HepG2 (cell line): ENCODE measurements at regions not wholly inside any gene's neighbourhood (a gene's known extent, or its start where the extent isn't known, plus 50 kb on each side); places are given as distances from the start of the nearest gene placed in this dataset.

Experiments used
- ATAC-seq: fragments of 200-7000 bp; cut with Tn5 transposase; 3 replicates; pipeline ENCODE4 v1.9.1; 2020; ENCODE audit warnings: mild to moderate bottlenecking, moderate library complexity
- BruUV-seq: library from RNA; stranded (reverse); fragments of 400-500 nt; replicated peaks from 2 replicates; lab custom pipeline; 2021; lab: Mats Ljungman, UMichigan
- CTCF ChIA-PET: fragments of 300-600 bp; formaldehyde crosslinking; extraction: SDS; loops from one replicate; lab custom pipeline; 2021; ENCODE audit warnings: low total read pairs, inconsistent platforms, low intra/inter-chr PET ratio; lab: Yijun Ruan, JAX
- POLR2A ChIA-PET: fragments of 350-600 bp; sonication (Branson Sonifier 250); formaldehyde crosslinking; loops from one replicate; lab custom pipeline; 2020; ENCODE audit warnings: antibody characterized with exemption, inconsistent platforms; lab: Yijun Ruan, JAX
- DNase-seq: peaks from one replicate; pipeline ENCODE4 v3.0.0-alpha.2; 2015; ENCODE audit warnings: low spot score
- FAIRE-seq: peaks from 3 replicates; lab custom pipeline; 2011; peaks lifted over from hg19 to GRCh38; lab: Jason Lieb, UNC
- H2AFZ ChIP-seq: one replicate; pipeline ENCODE4 v1.6.1; 2011; ENCODE audit warnings: low read length, inconsistent platforms
- H3K27ac ChIP-seq: fragments of 300-600 bp; 3 replicates; pipeline ENCODE4 v1.8.0; 2011; ENCODE audit warnings: mixed run types, mild to moderate bottlenecking, mixed read lengths, low read length, inconsistent platforms; ENCODE audit not compliant: insufficient read depth; ENCODE audit errors: extremely low read length
- H3K27me3 ChIP-seq, 2 experiments: fragments of 200-600 bp in 1 of 2; 2 replicates in 1 of 2; 3 replicates in 1 of 2; pipeline versions ENCODE4 v1.6.0 to v1.8.0; 2011; ENCODE audit warnings: low read length in 2 of 2, mild to moderate bottlenecking in 2 of 2, moderate library complexity in 2 of 2, inconsistent platforms in 1 of 2; ENCODE audit not compliant: insufficient read depth in 2 of 2, control insufficient read depth in 1 of 2
- H3K36me3 ChIP-seq, 2 experiments: fragments of 200-600 bp in 1 of 2; replicated peaks in 1 of 2; 2 replicates in 1 of 2; 3 replicates in 1 of 2; pipeline versions ENCODE4 v1.5.1 to v1.8.0; 2011; ENCODE audit warnings: low read length in 2 of 2, inconsistent platforms in 1 of 2; ENCODE audit not compliant: insufficient read depth in 2 of 2, control insufficient read depth in 1 of 2
- H3K4me1 ChIP-seq: 2 replicates; pipeline ENCODE4 v1.5.1; 2012; ENCODE audit warnings: low read length, inconsistent platforms; ENCODE audit not compliant: insufficient read depth
- H3K4me2 ChIP-seq: 2 replicates; pipeline ENCODE4 v1.6.0; 2011; ENCODE audit warnings: low read depth, low read length, inconsistent platforms
- H3K4me3 ChIP-seq, 3 experiments: fragments of 200-600 bp in 1 of 3; sonication (generic), shearing (Covaris generic) in 1 of 3; replicated peaks in 1 of 3; 2 replicates each; pipeline ENCODE4 v1.5.1; 2011 to 2016; ENCODE audit warnings: low read length in 3 of 3, inconsistent platforms in 2 of 3, low read depth in 2 of 3, mild to moderate bottlenecking in 2 of 3, control low read depth in 1 of 3, mixed read lengths in 1 of 3; ENCODE audit not compliant: insufficient read depth in 1 of 3
- H3K79me2 ChIP-seq: one replicate; pipeline ENCODE4 v1.6.1; 2011; ENCODE audit warnings: low read length, inconsistent platforms; ENCODE audit not compliant: insufficient read depth
- H3K9ac ChIP-seq: 2 replicates; pipeline ENCODE4 v1.6.0; 2011; ENCODE audit warnings: mild to moderate bottlenecking, low read depth, low read length, inconsistent platforms; ENCODE audit not compliant: insufficient read depth
- H3K9me3 ChIP-seq: 2 replicates; pipeline ENCODE4 v1.5.1; 2012; ENCODE audit warnings: mild to moderate bottlenecking, low read length
- H4K20me1 ChIP-seq: 2 replicates; pipeline ENCODE4 v1.6.0; 2011; ENCODE audit warnings: inconsistent platforms, mild to moderate bottlenecking, low read length, moderate library complexity; ENCODE audit not compliant: insufficient read depth
- GTF2F1 ChIP-seq: fragments of 150-350 bp; IDR thresholded peaks from 2 replicates; pipeline ENCODE4 v1.6.1; 2014; ENCODE audit warnings: low read length
- NFE2L2 ChIP-seq: fragments of 150-350 bp; IDR thresholded peaks from 2 replicates; pipeline ENCODE4 v1.6.1; 2014; ENCODE audit warnings: low read length
- NFRKB ChIP-seq: fragments of 450-650 bp; IDR thresholded peaks from 2 replicates; pipeline ENCODE4 v1.6.1; 2017
- SATB2 ChIP-seq: sonication (generic); formaldehyde crosslinking; IDR thresholded peaks from 2 replicates; pipeline ENCODE4 v1.5.0; 2020; ENCODE audit warnings: missing genetic modification reagents
- SRSF9 ChIP-seq: fragments of 200-400 bp; formaldehyde crosslinking; IDR thresholded peaks from 2 replicates; pipeline ENCODE4 v1.6.1; 2018; ENCODE audit warnings: borderline replicate concordance, mild to moderate bottlenecking, low read depth, low read length; ENCODE audit not compliant: insufficient read depth, poor library complexity, severe bottlenecking
- ZNF124 ChIP-seq: sonication (generic); formaldehyde crosslinking; IDR thresholded peaks from 2 replicates; pipeline ENCODE4 v1.4.0; 2020; ENCODE audit warnings: missing genetic modification reagents
- ZNF33A ChIP-seq: sonication (generic); formaldehyde crosslinking; IDR thresholded peaks from 2 replicates; pipeline ENCODE4 v1.5.1; 2020; ENCODE audit warnings: missing genetic modification reagents, mild to moderate bottlenecking, moderate library complexity, borderline replicate concordance
- ZNF382 ChIP-seq: sonication (generic); formaldehyde crosslinking; IDR thresholded peaks from 2 replicates; pipeline ENCODE4 v1.5.0; 2020; ENCODE audit warnings: missing genetic modification reagents, mild to moderate bottlenecking, borderline replicate concordance
- ZNF776 ChIP-seq: sonication (generic); formaldehyde crosslinking; IDR thresholded peaks from 2 replicates; pipeline ENCODE4 v1.4.0; 2020; ENCODE audit warnings: mild to moderate bottlenecking, missing genetic modification reagents
- WGBS: methylation state at CpG from one replicate; pipeline ENCODE4 v1.1.6; 2017; ENCODE audit warnings: low lambda C conversion rate; 5-methylcytosine and 5-hydroxymethylcytosine counted together
- in situ Hi-C: cut with HindIII; loops from 2 replicates; pipeline ENCODE4 v1.10.0; 2017; ENCODE audit warnings: low pct_unique_long_range_greater_than_20kb; ENCODE audit not compliant: extremely low pct_ligation_motif_present
- intact Hi-C: fragments of 100-400 bp; cut with micrococcal nuclease; formaldehyde crosslinking; loops from one replicate; pipeline ENCODE4 v1.10.0; 2022; ENCODE audit not compliant: unreplicated experiment
- TF ChIP-seq, protein P1 (sequence below): sonication (generic); formaldehyde crosslinking; IDR thresholded peaks from one replicate; pipeline ENCODE4 v1.5.1; 2020; ENCODE audit warnings: mild to moderate bottlenecking, missing genetic modification reagents; ENCODE audit errors: not compliant biosample characterization
- TF ChIP-seq, protein P2 (sequence below): sonication (generic); formaldehyde crosslinking; IDR thresholded peaks from 2 replicates; pipeline ENCODE4 v1.8.1; 2023; ENCODE audit warnings: mild to moderate bottlenecking, inconsistent platforms, moderate library complexity, missing genetic modification reagents, borderline replicate concordance
- TF ChIP-seq, protein P3 (sequence below): IDR thresholded peaks from 2 replicates; pipeline ENCODE4 v1.6.1; 2012; ENCODE audit warnings: low read length, improper control_type of control experiment

DNA sequence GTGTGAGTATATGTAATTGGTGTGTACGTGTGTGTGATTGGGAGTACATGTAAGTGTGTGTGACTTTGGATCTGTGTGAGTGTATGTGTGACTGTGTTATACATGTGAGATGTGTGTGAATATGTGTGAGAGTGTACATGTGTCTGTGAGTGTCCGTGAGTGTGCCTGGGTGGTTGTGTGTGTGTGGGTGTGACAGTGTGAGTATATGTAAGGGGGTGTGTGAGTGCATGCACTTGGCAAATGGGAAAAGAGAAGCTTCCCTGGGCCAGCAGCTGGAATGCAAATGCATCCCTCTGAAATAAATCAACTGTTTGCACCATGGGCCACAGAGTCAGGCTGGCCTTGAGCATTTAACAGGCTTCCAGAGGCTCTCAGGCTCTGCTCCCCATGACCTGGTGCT, 63.6 kb downstream of the MINAR1 start (continued):
- TF ChIP-seq ZNF33A: no peak
- TF ChIP-seq NFE2L2: no peak
- TF ChIP-seq, all 625 proteins: peak for 0

DNA sequence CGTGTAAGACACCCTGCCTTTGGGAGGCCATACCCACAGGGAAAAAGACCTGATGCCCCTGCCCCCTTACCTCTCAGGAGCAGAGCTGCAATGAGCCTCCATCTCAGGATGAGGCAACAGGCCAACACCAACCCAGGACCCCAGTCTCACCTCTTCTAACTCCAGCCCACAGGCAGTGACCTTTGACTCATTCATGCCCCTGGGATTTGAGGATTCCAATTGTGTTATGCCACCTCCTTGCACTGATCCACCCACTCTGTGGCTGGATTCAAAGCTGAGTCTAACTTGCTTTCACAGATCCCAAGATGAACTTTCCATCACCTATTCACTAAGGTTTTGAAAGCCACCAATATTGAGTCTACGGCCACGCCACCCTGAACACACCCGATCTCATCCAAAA, 64.7 kb downstream of the MINAR1 start:
- H4K20me1 ChIP-seq: no peaks in the 10 kb centered on the region
- no peaks in the 10 kb centered on the region for H3K9me3 ChIP-seq
- intact Hi-C loops (no loop called here), in situ Hi-C loops (no loop called here)
- no peak for DNase-seq
- FAIRE-seq: no peak
- no peak overlapping the region for H2AFZ ChIP-seq
- peaks cover 0 to 1% of the 10 kb centered on the region in 2 experiments; a peak in 1 of 5 replicates for H3K27me3 ChIP-seq
- no peak overlapping the region for H3K4me2 ChIP-seq
- POLR2A ChIA-PET: no interaction called here
- H3K79me2 ChIP-seq: no peaks in the 10 kb centered on the region
- H3K36me3 ChIP-seq: no peaks in the 10 kb centered on the region
- H3K4me3 ChIP-seq: no peak overlapping the region
- H3K4me1 ChIP-seq: no peaks in the 10 kb centered on the region
- BruUV-seq: no TSS peak
- no peak overlapping the region for H3K9ac ChIP-seq
- no peak overlapping the region for H3K27ac ChIP-seq
- CTCF ChIA-PET: no interaction called here
- 56% methylated on average over 4 of the region's 4 CpGs for WGBS
- no peak for ATAC-seq
- no peak for TF ChIP-seq GTF2F1
- no peak for TF ChIP-seq ZNF382 (CRISPR knock-in tag)
- TF ChIP-seq, protein P1, sequence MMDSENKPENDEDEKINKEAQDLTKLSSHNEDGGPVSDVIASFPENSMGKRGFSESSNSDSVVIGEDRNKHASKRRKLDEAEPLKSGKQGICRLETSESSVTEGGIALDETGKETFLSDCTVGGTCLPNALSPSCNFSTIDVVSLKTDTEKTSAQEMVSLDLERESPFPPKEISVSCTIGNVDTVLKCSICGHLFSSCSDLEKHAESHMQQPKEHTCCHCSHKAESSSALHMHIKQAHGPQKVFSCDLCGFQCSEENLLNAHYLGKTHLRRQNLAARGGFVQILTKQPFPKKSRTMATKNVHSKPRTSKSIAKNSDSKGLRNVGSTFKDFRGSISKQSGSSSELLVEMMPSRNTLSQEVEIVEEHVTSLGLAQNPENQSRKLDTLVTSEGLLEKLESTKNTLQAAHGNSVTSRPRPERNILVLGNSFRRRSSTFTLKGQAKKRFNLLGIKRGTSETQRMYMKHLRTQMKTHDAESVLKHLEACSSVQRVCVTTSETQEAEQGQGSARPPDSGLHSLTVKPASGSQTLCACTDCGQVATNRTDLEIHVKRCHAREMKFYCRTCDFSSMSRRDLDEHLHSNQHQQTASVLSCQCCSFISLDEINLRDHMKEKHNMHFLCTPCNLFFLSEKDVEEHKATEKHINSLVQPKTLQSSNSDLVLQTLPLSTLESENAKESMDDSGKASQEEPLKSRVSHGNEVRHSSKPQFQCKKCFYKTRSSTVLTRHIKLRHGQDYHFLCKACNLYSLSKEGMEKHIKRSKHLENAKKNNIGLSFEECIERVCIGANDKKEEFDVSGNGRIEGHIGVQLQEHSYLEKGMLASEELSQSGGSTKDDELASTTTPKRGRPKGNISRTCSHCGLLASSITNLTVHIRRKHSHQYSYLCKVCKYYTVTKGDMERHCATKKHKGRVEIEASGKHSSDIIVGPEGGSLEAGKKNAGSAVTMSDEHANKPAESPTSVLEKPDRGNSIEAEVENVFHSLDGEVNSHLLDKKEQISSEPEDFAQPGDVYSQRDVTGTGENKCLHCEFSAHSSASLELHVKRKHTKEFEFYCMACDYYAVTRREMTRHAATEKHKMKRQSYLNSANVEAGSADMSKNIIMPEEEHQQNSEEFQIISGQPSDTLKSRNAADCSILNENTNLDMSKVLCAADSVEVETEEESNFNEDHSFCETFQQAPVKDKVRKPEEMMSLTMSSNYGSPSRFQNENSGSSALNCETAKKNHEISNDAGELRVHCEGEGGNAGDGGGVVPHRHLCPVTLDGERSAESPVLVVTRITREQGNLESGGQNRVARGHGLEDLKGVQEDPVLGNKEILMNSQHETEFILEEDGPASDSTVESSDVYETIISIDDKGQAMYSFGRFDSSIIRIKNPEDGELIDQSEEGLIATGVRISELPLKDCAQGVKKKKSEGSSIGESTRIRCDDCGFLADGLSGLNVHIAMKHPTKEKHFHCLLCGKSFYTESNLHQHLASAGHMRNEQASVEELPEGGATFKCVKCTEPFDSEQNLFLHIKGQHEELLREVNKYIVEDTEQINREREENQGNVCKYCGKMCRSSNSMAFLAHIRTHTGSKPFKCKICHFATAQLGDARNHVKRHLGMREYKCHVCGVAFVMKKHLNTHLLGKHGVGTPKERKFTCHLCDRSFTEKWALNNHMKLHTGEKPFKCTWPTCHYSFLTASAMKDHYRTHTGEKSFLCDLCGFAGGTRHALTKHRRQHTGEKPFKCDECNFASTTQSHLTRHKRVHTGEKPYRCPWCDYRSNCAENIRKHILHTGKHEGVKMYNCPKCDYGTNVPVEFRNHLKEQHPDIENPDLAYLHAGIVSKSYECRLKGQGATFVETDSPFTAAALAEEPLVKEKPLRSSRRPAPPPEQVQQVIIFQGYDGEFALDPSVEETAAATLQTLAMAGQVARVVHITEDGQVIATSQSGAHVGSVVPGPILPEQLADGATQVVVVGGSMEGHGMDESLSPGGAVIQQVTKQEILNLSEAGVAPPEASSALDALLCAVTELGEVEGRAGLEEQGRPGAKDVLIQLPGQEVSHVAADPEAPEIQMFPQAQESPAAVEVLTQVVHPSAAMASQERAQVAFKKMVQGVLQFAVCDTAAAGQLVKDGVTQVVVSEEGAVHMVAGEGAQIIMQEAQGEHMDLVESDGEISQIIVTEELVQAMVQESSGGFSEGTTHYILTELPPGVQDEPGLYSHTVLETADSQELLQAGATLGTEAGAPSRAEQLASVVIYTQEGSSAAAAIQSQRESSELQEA (CRISPR knock-in tag): no peak
- TF ChIP-seq ZNF776: no peak
- TF ChIP-seq, protein P2, sequence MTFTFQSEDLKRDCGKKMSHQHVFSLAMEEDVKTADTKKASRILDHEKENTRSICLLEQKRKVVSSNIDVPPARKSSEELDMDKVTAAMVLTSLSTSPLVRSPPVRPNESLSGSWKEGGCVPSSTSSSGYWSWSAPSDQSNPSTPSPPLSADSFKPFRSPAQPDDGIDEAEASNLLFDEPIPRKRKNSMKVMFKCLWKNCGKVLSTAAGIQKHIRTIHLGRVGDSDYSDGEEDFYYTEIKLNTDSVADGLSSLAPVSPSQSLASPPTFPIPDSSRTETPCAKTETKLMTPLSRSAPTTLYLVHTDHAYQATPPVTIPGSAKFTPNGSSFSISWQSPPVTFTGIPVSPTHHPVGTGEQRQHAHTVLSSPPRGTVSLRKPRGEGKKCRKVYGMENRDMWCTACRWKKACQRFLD (CRISPR knock-in tag): no peak
- no peak for TF ChIP-seq SRSF9
- TF ChIP-seq ZNF124: no peak
- no peak for TF ChIP-seq NFRKB
- TF ChIP-seq, protein P3, sequence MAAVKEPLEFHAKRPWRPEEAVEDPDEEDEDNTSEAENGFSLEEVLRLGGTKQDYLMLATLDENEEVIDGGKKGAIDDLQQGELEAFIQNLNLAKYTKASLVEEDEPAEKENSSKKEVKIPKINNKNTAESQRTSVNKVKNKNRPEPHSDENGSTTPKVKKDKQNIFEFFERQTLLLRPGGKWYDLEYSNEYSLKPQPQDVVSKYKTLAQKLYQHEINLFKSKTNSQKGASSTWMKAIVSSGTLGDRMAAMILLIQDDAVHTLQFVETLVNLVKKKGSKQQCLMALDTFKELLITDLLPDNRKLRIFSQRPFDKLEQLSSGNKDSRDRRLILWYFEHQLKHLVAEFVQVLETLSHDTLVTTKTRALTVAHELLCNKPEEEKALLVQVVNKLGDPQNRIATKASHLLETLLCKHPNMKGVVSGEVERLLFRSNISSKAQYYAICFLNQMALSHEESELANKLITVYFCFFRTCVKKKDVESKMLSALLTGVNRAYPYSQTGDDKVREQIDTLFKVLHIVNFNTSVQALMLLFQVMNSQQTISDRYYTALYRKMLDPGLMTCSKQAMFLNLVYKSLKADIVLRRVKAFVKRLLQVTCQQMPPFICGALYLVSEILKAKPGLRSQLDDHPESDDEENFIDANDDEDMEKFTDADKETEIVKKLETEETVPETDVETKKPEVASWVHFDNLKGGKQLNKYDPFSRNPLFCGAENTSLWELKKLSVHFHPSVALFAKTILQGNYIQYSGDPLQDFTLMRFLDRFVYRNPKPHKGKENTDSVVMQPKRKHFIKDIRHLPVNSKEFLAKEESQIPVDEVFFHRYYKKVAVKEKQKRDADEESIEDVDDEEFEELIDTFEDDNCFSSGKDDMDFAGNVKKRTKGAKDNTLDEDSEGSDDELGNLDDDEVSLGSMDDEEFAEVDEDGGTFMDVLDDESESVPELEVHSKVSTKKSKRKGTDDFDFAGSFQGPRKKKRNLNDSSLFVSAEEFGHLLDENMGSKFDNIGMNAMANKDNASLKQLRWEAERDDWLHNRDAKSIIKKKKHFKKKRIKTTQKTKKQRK: no peak
- TF ChIP-seq SATB2: no peak
